ENCODE measurements at regions not wholly inside any gene's neighbourhood (a gene's known extent, or its start where the extent isn't known, plus 50 kb on each side); places are given as distances from the start of the nearest gene placed in this dataset.

DNA sequence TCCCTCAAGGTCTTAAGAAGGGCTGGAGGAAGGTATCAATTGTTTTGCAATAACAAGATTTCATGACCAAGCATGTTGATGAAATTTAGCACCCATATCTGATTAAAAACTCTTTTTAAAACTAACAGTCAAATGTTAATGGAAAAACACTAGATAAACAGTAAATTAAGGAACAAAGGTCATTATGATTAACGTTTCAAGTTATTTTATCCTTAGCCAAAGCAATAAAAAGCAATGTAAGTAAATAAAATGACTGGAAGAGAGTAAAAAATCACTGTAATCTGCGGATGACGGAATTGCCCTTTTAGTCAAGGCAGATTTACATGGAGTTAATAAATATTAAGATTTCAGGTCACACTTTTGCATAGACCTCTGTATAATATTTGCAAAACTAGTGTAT lies 179.5 kb upstream of the KLF6 start:
- Histone ChIP-seq H3K9me3 (ENCODE audit: control insufficient read depth, insufficient read depth, low read depth, low read length) (no peaks in the 10 kb centered on the region), H3K4me3 (ENCODE audit: low read depth, low read length) (no peak overlapping the region), H3K36me3 (ENCODE audit: control insufficient read depth in 2 of 2, insufficient read depth in 1 of 2, low read length in 2 of 2) (no peaks in the 10 kb centered on the region), H3K27ac (ENCODE audit: extremely low read depth, low read depth, low read length) (no peak overlapping the region), H3K4me1 (ENCODE audit: control insufficient read depth, insufficient read depth, low read length) (no peaks in the 10 kb centered on the region)
- no peak for TF ChIP-seq RBAK (tag by site-specific recombination; IDR thresholded peaks at IDR 0.05)
- ChIA-PET CTCF (no interaction called here), POLR2A (no interaction called here)

DNA sequence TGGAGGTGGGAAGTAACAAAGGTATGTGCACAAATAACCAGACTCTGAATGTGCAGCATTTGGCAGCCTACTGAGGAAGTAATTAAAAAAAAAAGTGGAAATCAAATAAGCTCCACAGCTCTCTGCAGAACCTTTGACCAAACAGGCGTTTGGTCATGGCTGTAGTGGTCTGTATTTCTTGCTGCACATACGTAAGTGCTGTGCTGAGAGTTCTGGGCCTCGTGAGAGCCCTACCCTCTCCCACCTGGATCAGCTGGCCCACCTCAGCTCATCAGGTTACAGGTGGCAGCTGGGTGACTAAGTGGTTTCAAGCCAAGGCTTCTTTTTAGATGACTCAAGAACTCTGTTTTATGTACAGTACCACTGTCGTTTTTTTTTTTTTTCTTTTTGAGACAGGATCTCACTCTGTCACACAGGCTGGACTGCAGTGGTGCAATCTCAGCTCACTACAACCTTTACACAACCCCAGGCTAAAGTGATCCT lies 178.2 kb upstream of the KLF6 start:
- no peak for TF ChIP-seq ZEB2 (tag by site-specific recombination; IDR thresholded peaks at IDR 0.05)
- TF ChIP-seq, protein P1, sequence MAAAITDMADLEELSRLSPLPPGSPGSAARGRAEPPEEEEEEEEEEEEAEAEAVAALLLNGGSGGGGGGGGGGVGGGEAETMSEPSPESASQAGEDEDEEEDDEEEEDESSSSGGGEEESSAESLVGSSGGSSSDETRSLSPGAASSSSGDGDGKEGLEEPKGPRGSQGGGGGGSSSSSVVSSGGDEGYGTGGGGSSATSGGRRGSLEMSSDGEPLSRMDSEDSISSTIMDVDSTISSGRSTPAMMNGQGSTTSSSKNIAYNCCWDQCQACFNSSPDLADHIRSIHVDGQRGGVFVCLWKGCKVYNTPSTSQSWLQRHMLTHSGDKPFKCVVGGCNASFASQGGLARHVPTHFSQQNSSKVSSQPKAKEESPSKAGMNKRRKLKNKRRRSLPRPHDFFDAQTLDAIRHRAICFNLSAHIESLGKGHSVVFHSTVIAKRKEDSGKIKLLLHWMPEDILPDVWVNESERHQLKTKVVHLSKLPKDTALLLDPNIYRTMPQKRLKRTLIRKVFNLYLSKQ (tag by site-specific recombination; IDR thresholded peaks at IDR 0.05; ENCODE audit: borderline replicate concordance), result no peak
- TF ChIP-seq ZBTB20 (tag by site-specific recombination; IDR thresholded peaks at IDR 0.05), result no peak
- no peak for TF ChIP-seq ZNF529 (tag by site-specific recombination; IDR thresholded peaks at IDR 0.05; ENCODE audit: insufficient replicate concordance)

DNA sequence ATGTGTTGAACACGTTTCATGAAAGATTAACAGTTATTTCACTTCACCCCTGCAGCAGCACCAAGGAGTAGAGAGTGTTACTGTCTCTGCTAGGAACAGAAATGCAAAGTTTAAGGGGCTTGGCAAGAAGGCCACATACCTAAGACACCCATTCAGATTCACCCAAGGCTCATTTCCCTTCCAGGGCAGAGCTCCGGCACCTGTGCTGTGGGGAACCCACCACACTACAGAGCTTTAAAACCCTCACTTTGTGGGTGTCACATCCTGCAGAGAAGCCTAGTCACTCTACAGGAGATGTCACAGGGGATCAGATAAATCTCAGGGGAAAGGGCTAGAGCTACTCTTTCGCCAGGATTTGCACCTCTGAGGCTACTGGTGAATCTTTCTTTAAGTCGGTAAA lies 176.1 kb upstream of the KLF6 start:
- no peaks in the 10 kb centered on the region for H3K4me1 ChIP-seq (ENCODE audit: control insufficient read depth, insufficient read depth, low read length)
- TF ChIP-seq, protein P2, sequence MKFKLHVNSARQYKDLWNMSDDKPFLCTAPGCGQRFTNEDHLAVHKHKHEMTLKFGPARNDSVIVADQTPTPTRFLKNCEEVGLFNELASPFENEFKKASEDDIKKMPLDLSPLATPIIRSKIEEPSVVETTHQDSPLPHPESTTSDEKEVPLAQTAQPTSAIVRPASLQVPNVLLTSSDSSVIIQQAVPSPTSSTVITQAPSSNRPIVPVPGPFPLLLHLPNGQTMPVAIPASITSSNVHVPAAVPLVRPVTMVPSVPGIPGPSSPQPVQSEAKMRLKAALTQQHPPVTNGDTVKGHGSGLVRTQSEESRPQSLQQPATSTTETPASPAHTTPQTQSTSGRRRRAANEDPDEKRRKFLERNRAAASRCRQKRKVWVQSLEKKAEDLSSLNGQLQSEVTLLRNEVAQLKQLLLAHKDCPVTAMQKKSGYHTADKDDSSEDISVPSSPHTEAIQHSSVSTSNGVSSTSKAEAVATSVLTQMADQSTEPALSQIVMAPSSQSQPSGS (tag by site-specific recombination; IDR thresholded peaks at IDR 0.05; ENCODE audit: low read depth), result no peak
- TF ChIP-seq, protein P3, sequence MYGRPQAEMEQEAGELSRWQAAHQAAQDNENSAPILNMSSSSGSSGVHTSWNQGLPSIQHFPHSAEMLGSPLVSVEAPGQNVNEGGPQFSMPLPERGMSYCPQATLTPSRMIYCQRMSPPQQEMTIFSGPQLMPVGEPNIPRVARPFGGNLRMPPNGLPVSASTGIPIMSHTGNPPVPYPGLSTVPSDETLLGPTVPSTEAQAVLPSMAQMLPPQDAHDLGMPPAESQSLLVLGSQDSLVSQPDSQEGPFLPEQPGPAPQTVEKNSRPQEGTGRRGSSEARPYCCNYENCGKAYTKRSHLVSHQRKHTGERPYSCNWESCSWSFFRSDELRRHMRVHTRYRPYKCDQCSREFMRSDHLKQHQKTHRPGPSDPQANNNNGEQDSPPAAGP (tag by site-specific recombination; IDR thresholded peaks at IDR 0.05), result no peak
- TF ChIP-seq, protein P4, sequence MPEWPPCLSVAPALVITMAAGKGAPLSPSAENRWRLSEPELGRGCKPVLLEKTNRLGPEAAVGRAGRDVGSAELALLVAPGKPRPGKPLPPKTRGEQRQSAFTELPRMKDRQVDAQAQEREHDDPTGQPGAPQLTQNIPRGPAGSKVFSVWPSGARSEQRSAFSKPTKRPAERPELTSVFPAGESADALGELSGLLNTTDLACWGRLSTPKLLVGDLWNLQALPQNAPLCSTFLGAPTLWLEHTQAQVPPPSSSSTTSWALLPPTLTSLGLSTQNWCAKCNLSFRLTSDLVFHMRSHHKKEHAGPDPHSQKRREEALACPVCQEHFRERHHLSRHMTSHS (tag by site-specific recombination; IDR thresholded peaks at IDR 0.05), result no peak
- TF ChIP-seq ZNF629 (tag by site-specific recombination; IDR thresholded peaks at IDR 0.05), result no peak
- TF ChIP-seq ZNF660 (tag by site-specific recombination; IDR thresholded peaks at IDR 0.05), result no peak
- TF ChIP-seq ZNF768 (tag by site-specific recombination; IDR thresholded peaks at IDR 0.05), result no peak
- TF ChIP-seq ZNF791 (tag by site-specific recombination; IDR thresholded peaks at IDR 0.05), result no peak
- no peak for TF ChIP-seq ZNF175 (tag by site-specific recombination; IDR thresholded peaks at IDR 0.05)
- no peak for TF ChIP-seq WT1 (tag by site-specific recombination; IDR thresholded peaks at IDR 0.05)
- TF ChIP-seq, protein P5, sequence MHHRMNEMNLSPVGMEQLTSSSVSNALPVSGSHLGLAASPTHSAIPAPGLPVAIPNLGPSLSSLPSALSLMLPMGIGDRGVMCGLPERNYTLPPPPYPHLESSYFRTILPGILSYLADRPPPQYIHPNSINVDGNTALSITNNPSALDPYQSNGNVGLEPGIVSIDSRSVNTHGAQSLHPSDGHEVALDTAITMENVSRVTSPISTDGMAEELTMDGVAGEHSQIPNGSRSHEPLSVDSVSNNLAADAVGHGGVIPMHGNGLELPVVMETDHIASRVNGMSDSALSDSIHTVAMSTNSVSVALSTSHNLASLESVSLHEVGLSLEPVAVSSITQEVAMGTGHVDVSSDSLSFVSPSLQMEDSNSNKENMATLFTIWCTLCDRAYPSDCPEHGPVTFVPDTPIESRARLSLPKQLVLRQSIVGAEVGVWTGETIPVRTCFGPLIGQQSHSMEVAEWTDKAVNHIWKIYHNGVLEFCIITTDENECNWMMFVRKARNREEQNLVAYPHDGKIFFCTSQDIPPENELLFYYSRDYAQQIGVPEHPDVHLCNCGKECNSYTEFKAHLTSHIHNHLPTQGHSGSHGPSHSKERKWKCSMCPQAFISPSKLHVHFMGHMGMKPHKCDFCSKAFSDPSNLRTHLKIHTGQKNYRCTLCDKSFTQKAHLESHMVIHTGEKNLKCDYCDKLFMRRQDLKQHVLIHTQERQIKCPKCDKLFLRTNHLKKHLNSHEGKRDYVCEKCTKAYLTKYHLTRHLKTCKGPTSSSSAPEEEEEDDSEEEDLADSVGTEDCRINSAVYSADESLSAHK (tag by site-specific recombination; IDR thresholded peaks at IDR 0.05), result no peak
- H3K27ac ChIP-seq (ENCODE audit: extremely low read depth, low read depth, low read length), result no peak overlapping the region
- ChIA-PET POLR2A (interaction anchor here (0.9 kb wide), 1 partner anchor 176 kb away, joined by 4 read pairs; the partner anchor contains the start of gene KLF6), CTCF (no interaction called here)
- no peak overlapping the region for H3K4me3 ChIP-seq (ENCODE audit: low read depth, low read length)
- no peaks in the 10 kb centered on the region for H3K36me3 ChIP-seq (ENCODE audit: control insufficient read depth in 2 of 2, insufficient read depth in 1 of 2, low read length in 2 of 2)
- H3K9me3 ChIP-seq (ENCODE audit: control insufficient read depth, insufficient read depth, low read depth, low read length), result no peaks in the 10 kb centered on the region

More for the DNA sequence above, 178.2 kb upstream of the KLF6 start:
- Histone ChIP-seq H3K4me1 (ENCODE audit: control insufficient read depth, insufficient read depth, low read length) (no peaks in the 10 kb centered on the region), H3K36me3 (ENCODE audit: control insufficient read depth in 2 of 2, insufficient read depth in 1 of 2, low read length in 2 of 2) (no peaks in the 10 kb centered on the region), H3K4me3 (ENCODE audit: low read depth, low read length) (no peak overlapping the region), H3K9me3 (ENCODE audit: control insufficient read depth, insufficient read depth, low read depth, low read length) (no peaks in the 10 kb centered on the region), H3K27ac (ENCODE audit: extremely low read depth, low read depth, low read length) (no peak overlapping the region)
- POLR2A ChIA-PET, result no interaction called here
- CTCF ChIA-PET, result interaction anchor here (0.6 to 0.8 kb wide), 2 partner anchors 88 to 864 kb away, joined by 3 read pairs; no protein-coding TSS in a partner anchor
